GM13976 (cell line): ENCODE measurements at regions not wholly inside any gene's neighbourhood (a gene's known extent, or its start where the extent isn't known, plus 50 kb on each side); places are given as distances from the start of the nearest gene placed in this dataset.
"Not testable (repeated sequence)": the region's sequence is repeated elsewhere in the genome, so short reads cannot be mapped to it uniquely, and the experiment has no call there.

ENCODE experiments used
- DNase-seq: peaks from one replicate; pipeline ENCODE4 v3.0.0; 2012; ENCODE audit warnings: low spot score
- CTCF ChIP-seq: IDR thresholded peaks from 2 replicates; pipeline ENCODE4 v1.5.1; 2012; ENCODE audit warnings: borderline replicate concordance, mild to moderate bottlenecking; ENCODE audit not compliant: insufficient read depth; ENCODE audit errors: extremely low read depth, missing control alignments, control extremely low read depth
- in situ Hi-C: fragments of 300-500 bp; cut with MboI; formaldehyde crosslinking; loops from one replicate; pipeline ENCODE4 v1.12.0; 2022; ENCODE audit warnings: low sequenced_read_pairs, mixed read lengths, inconsistent platforms; ENCODE audit not compliant: unreplicated experiment

GRCh38 chr7:131157530-131158243, 170.0 kb upstream of the MKLN1 start:
- DNase-seq: no peak
- in situ Hi-C loops: no loop called here
- TF ChIP-seq CTCF: no peak

GRCh38 chr7:131158244-131158636, 169.4 kb upstream of the MKLN1 start:
- in situ Hi-C loops, DNase-seq: not testable (repeated sequence)

- in situ Hi-C loops: no loop called here
- TF ChIP-seq CTCF: no peak
- DNase-seq: no peak
Measured at GRCh38 chr7:131159961-131160361, 167.7 kb upstream of the MKLN1 start.

- TF ChIP-seq CTCF: no peak
- in situ Hi-C loops: no loop called here
- no peak for DNase-seq
Measured at GRCh38 chr7:131161103-131161502, 166.6 kb upstream of the MKLN1 start.

- DNase-seq: no peak
- no peak for TF ChIP-seq CTCF
- in situ Hi-C loops: no loop called here
Measured at GRCh38 chr7:131164025-131164925, 163.4 kb upstream of the MKLN1 start.

- in situ Hi-C loops: no loop called here
- TF ChIP-seq CTCF: no peak
- no peak for DNase-seq
Measured at GRCh38 chr7:131166066-131166465, 161.6 kb upstream of the MKLN1 start.
